Motor neuron (in vitro differentiated cells): ENCODE measurements at regions not wholly inside any gene's neighbourhood (a gene's known extent, or its start where the extent isn't known, plus 50 kb on each side); places are given as distances from the start of the nearest gene placed in this dataset.

Experiments used
- ATAC-seq, 8 experiments: fragments of 200-7000 bp; cut with Tn5 transposase; replicated peaks in 6 of 8; 2 replicates each; pipeline ENCODE4 v1.8.0; 2021; ENCODE audit warnings: mild to moderate bottlenecking in 8 of 8, moderate library complexity in 8 of 8
- H3K27ac ChIP-seq, 2 donors: fragments of 250-450 bp; sonication (Bioruptor Pico); 2 replicates each; pipeline ENCODE4 v1.9.0; 2021; ENCODE audit warnings: antibody characterized with exemption in 2 of 2, mild to moderate bottlenecking in 2 of 2, moderate library complexity in 1 of 2
- H3K4me1 ChIP-seq, 2 donors: fragments of 250-450 bp; sonication (Bioruptor Pico); replicated peaks in 1 of 2; 2 replicates each; pipeline ENCODE4 v1.6.1; 2021; ENCODE audit warnings: antibody characterized with exemption in 2 of 2, mild to moderate bottlenecking in 2 of 2, moderate library complexity in 1 of 2
- H3K4me3 ChIP-seq, 5 donors: fragments of 250-450 bp; sonication (Bioruptor Pico); 2 replicates each; pipeline ENCODE4 v1.9.0; 2021; ENCODE audit warnings: antibody characterized with exemption in 5 of 5, mild to moderate bottlenecking in 5 of 5, moderate library complexity in 4 of 5
- WGBS, 10 experiments: fragments of 450-650 bp; shearing (Covaris generic); methylation state at CpG; one replicate each; pipeline ENCODE4 v1.0.0; 2022; 5-methylcytosine and 5-hydroxymethylcytosine counted together
- in situ Hi-C, 9 experiments: fragments of 400-800 bp; cut with MboI; loops; one replicate each; pipeline ENCODE4 v1.15.0; 2021; ENCODE audit warnings: low sequenced_read_pairs in 9 of 9, low pct_unique_long_range_greater_than_20kb in 2 of 9; ENCODE audit not compliant: unreplicated experiment in 9 of 9

DNA sequence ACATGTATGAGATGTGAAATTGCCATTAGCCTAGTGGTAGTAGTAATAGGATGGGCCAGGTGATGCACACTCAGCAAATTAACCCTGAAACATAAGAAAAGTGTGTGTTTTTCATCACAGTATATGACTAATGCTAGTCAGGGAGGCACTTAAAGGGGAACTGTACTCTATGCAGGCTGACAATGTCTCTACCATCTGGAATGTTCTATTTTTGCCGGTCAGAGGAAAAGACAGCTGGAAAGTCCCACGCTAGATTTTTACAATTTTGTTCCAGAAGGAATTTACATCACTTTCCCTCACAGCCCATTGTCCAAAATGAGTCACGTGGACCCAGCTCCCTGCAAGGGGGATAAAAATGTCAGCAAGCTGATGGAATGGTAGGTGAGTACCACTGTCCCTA, 746.3 kb upstream of the CHAC2 start:
- H3K27ac ChIP-seq: no peak overlapping the region
- no peak overlapping the region for H3K4me3 ChIP-seq
- WGBS, 10 experiments: 5 to 100% (median 42%) methylated on average over 1 to 3 of the region's 3 CpGs; no CpG with 5 or more reads in 2 of the 10 experiments
- ATAC-seq: peak in 7 of 8 experiments; percentile 42 to 88 (median 72)
- in situ Hi-C loops: no loop called here
- peaks cover 0 to 6% of the 10 kb centered on the region in 2 donors for H3K4me1 ChIP-seq

DNA sequence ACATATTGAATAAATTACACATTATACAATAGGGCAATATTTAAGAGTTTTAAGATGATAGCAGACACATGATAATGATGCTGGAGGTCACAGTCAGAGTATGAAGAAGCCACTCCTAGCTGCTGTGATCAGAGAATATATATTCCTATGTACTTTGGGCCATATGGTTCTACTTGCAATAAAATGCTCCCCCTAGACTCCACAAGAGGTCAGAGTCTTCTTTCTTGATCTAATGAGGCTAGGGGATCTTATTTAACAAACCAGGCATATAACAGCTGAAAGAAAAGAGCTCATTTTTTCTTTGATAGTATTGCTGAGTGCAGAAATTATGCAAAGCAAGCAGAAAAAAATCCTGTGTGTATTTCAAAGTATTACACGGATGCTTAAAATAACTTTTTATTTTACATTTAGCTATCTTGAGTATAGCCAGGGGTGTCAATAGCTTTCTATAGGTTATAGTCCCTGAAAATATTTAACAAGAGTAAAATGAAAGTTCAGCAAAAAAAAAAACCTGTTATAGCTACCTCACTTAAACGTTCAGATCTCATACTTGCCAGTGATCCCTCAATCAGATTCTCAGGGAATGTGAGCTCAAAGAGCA, 748.7 kb upstream of the CHAC2 start:
- peak; percentile 35 to 95 (median 72) for ATAC-seq
- Histone ChIP-seq H3K27ac (no peak overlapping the region), H3K4me1 (peaks cover 0 to 6% of the 10 kb centered on the region in 2 donors), H3K4me3 (no peak overlapping the region)
- 0 to 83% (median 28%) methylated on average over 1 to 2 of the region's 2 CpGs; no CpG with 5 or more reads in 1 of the 10 experiments for WGBS, 10 experiments
- in situ Hi-C loops: no loop called here

DNA sequence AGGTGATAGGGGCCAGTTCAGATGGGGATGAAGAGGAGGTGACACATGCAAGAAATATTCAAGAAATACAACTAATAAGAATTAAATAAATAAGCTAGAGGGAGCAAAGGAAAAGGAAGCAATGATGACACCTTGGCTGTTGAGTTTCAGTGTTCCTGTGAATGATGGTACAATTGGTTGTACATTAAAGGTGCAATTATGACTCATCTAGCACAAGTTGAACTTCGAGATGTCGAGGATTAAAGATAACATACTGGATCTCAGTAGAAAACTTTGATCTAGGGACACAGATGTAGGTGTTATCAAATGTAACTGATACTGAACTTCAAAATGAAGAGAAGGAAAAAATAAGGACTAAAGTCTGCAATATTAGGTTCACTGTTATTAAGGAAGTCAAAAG, 760.6 kb upstream of the CHAC2 start:
- Histone ChIP-seq H3K4me1 (peaks cover 10 to 11% of the 10 kb centered on the region in 2 donors), H3K27ac (no peak overlapping the region), H3K4me3 (no peak overlapping the region)
- WGBS, 10 experiments: 4 to 94% (median 72%) methylated on average over 2 of the region's 2 CpGs; no CpG with 5 or more reads in 2 of the 10 experiments
- peak in 1 of 8 experiments; percentile 32 for ATAC-seq
- in situ Hi-C loops: no loop called here

DNA sequence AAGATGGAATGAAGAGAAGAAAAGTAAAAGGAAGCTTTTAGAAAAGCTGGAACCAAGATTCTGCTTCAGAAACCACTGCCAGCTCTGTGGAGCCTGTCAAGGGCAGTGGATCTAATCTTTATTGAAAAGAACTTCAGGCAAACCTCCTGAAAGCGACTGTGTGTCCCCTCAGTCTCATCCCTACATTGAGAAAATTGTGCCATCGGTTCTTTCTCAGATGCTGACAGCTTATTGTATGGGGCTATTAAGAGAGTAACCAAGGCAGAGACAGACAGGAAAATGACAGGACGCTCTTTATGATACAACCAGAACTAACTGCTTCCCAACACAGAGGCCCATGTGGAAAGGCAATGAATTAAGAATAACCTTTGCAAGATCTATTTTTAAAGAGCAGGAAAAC, 763.2 kb upstream of the CHAC2 start:
- 10 to 100% (median 67%) methylated on average over 1 to 3 of the region's 3 CpGs; no CpG with 5 or more reads in 2 of the 10 experiments for WGBS, 10 experiments
- peak in 2 of 8 experiments; percentile 28 to 43 for ATAC-seq
- H3K27ac ChIP-seq: no peak overlapping the region
- peaks cover 10 to 11% of the 10 kb centered on the region in 2 donors for H3K4me1 ChIP-seq
- in situ Hi-C loops: no loop called here
- no peak overlapping the region for H3K4me3 ChIP-seq

DNA sequence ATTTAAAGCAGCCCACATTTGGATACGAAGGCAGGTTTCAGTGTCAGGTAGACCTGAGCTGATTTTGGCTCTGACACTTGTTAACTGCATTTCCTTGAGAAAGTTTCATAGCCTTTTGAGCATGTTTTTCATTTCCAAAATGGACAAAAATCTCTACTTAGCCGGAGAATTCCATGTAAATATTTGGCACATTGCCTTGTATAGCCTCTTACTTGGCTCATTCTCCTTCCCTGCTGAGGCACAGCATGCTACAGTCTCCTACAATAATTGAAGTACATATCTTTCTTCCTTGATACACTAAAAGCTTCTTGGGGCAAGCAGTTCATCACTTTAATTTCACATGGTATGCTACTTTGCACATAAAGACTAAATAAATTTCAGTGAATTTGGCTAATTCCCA, 772.2 kb upstream of the CHAC2 start:
- H3K4me3 ChIP-seq: no peak overlapping the region
- in situ Hi-C loops: loop anchor here in 1 of 9 experiments (25.0 kb wide), 1 partner anchor 183 kb away; no protein-coding TSS in a partner anchor
- no peak for ATAC-seq
- 0 to 87% (median 60%) methylated on average over 1 to 2 of the region's 2 CpGs; no CpG with 5 or more reads in 3 of the 10 experiments for WGBS, 10 experiments
- H3K4me1 ChIP-seq: no peaks in the 10 kb centered on the region
- H3K27ac ChIP-seq: no peak overlapping the region

DNA sequence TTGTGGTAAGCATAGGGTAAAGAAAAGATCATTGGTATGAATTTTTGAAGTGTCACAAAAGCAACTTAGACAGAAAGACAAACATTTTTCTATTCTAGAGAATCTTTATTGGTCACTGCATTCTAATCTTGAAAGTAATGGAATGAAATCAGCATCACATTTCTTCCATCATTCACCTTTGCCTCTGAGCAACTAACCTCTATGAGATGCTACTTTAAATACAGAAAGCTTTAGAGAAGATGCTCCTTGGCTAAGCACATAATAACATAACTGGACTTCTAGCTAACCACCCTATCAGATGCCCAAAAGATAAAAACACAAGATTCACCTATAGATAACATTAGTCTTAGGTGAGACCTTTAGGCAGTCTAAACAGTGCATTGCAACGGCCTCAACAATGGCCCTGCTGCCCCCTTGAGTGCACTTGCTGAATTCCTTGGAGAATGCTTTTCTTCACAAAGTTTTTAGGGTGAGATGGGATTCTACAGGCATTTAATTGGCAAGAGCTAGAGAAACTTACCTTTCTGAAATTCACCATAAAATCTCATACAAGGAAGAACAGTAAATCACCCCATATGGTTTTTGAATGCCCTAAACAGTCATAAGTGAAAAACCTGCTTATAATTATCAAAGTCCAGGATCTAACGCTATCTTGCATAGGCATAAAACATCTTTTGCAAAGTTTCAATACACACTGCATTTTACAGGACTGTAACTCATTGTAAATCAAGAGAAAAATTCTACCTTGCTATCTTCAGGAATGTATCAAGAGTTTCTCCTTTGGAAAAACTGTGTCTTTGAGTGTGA, 791.3 kb upstream of the CHAC2 start:
- ATAC-seq: peak; percentile 43 to 73 (median 54)
- H3K4me1 ChIP-seq: no peaks in the 10 kb centered on the region
- 0 to 60% (median 17%) methylated on average over 1 to 2 of the region's 2 CpGs; no CpG with 5 or more reads in 3 of the 10 experiments for WGBS, 10 experiments
- H3K4me3 ChIP-seq: no peak overlapping the region
- in situ Hi-C loops: loop anchor here in 1 of 9 experiments (25.0 kb wide), 1 partner anchor 164 kb away; no protein-coding TSS in a partner anchor
- no peak overlapping the region for H3K27ac ChIP-seq

DNA sequence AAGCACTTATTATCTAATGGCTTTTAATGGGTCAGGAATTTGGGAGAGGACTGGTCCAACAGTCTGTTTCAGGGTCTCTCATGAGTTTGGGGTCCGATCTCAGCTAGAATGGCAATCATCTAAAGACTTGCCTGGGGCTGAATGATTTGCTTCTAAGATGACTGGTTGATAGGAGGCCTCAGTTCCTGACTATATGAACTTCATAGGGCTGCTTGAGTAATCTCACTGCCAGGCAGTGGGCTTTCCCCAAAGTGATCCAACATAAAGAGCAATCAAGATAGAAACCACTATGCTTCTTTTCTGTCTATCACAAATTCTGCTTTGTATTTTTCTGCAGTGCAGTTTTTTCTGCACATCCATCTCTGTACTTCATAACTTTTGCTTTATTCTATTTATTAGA, 793.5 kb upstream of the CHAC2 start:
- in situ Hi-C loops: no loop called here

DNA sequence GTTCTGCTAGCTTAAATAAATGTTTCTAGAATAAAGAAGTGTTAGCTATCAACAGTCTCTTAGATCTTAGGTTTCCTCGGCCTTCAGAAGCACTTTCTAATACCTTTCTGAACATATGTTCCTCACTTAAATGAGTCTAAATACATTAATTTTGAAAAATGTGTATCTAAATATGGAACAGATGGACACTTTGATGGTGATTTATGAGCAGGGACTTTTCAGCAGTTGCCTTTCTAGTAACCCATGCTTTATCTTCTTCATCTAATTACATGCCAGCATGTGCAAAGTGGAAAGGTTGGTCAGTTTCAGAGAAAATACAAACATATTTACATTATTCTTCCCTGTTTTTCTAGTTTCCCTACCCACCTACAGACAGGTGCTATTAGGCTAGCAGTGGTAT, 797.0 kb upstream of the CHAC2 start:
- Histone ChIP-seq H3K27ac (no peak overlapping the region), H3K4me1 (no peaks in the 10 kb centered on the region), H3K4me3 (no peak overlapping the region)
- WGBS, 10 experiments: 0 to 71% (median 22%) methylated on average over 1 of the region's 1 CpG; no CpG with 5 or more reads in 1 of the 10 experiments
- in situ Hi-C loops: no loop called here
- ATAC-seq: peak in 4 of 8 experiments; percentile 36 to 71 (median 54)

More for the DNA sequence above, 793.5 kb upstream of the CHAC2 start:
- Histone ChIP-seq H3K4me1 (no peaks in the 10 kb centered on the region), H3K4me3 (no peak overlapping the region), H3K27ac (no peak overlapping the region)
- ATAC-seq: no peak
- WGBS, 10 experiments: 20 to 100% (median 60%) methylated on average over 1 of the region's 1 CpG; no CpG with 5 or more reads in 5 of the 10 experiments

DNA sequence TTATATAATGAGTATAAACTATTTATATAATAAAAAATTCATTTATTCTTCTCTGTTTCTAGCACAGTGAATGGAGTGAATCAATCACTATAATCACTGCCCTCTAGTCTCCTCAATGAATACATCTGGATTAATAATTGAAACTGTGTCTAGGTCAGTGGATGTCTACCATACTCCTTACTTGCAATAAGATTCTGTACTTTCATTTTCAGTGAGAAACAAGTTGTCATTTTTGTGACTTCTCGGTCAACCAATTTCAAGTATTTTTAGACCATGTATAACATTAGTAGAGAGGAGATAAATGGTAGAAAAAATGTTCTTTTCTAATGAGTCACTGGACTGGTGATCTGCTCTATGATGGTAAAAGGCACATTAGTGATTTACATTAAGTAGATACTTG, 799.6 kb upstream of the CHAC2 start:
- 6 to 100% (median 70%) methylated on average over 1 of the region's 1 CpG; no CpG with 5 or more reads in 4 of the 10 experiments for WGBS, 10 experiments
- no peak overlapping the region for H3K4me3 ChIP-seq
- in situ Hi-C loops: no loop called here
- no peak overlapping the region for H3K27ac ChIP-seq
- peaks cover 0 to 2% of the 10 kb centered on the region in 2 donors for H3K4me1 ChIP-seq
- peak in 1 of 8 experiments; percentile 39 for ATAC-seq

DNA sequence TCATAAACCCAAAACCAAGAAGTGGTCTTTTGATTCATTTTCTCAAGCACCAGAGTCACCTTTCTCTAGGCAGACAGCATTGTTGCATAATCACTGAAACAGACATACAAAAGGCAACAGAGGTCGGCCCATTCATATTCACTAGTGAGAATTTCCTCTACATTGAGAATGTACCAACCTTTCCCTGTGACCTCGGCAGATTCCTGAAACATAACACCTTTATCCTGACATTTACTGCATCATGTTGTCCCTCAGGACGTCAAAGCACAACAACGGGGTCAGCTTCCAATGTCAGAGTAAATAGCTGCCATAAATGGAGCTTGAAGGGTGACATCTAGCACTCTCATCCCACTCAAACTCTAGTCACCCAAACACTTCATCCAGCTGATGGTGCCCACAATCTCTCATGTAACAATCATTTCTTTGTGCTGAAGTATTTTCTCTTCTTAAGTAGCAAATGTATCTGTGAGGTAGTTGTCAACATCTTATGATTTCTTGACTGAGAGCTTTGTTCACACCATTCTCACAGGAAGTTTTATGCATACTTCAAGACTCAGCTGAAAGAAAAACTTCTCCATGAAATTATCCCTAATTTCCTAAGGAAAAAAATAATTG, 802.6 kb upstream of the CHAC2 start:
- Histone ChIP-seq H3K27ac (no peak overlapping the region), H3K4me3 (no peak overlapping the region), H3K4me1 (peaks cover 14 to 17% of the 10 kb centered on the region in 2 donors)
- ATAC-seq: no peak
- in situ Hi-C loops: no loop called here
- 0 to 60% (median 40%) methylated on average over 1 to 4 of the region's 4 CpGs; no CpG with 5 or more reads in 3 of the 10 experiments for WGBS, 10 experiments

DNA sequence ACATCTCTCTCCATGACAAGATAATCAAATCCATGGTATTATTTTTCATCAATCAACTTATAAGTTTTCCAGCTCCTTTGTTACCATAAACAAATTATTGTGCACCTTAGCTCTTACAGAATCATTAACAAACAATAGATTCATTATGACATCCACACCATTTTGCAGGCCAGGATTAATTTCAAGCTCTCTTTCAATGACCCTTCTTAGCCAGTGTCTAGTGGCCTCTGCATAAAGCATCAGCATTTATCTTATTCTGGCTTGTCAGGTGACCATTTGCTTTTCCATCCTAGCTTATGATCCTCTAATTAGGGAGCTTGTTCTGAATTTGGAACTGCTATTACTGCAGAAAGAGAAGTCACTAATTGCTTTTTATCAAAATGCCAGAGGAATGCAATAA, 806.2 kb upstream of the CHAC2 start:
- Histone ChIP-seq H3K27ac (no peak overlapping the region), H3K4me1 (peaks cover 14 to 20% of the 10 kb centered on the region in 2 donors), H3K4me3 (no peak overlapping the region)
- in situ Hi-C loops: no loop called here
- ATAC-seq: peak in 4 of 8 experiments; percentile 64 to 84 (median 70)

DNA sequence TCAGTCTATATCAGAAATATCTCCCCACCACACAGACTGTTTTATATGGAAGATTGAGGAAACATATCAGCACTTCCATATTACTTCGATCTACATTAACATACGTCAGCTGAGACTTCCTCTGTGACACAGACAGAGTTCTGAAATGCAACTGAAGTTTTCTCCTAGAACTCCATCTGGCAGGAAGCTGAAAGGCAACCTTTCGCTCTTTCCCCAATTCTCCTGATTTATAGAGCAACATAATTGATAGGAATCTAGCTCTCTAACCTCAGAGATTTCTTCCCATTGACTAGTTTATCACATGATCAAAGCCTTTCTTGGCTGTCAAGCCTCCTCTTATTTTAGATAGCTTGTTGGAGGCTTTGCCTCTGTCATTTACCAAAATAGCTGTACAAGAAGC, 806.7 kb upstream of the CHAC2 start:
- in situ Hi-C loops: no loop called here
- WGBS, 10 experiments: 0 to 100% (median 79%) methylated on average over 1 to 3 of the region's 3 CpGs
- Histone ChIP-seq H3K27ac (no peak overlapping the region), H3K4me1 (peaks cover 19 to 25% of the 10 kb centered on the region in 2 donors), H3K4me3 (no peak overlapping the region)
- peak in 2 of 8 experiments; percentile 8 for ATAC-seq

DNA sequence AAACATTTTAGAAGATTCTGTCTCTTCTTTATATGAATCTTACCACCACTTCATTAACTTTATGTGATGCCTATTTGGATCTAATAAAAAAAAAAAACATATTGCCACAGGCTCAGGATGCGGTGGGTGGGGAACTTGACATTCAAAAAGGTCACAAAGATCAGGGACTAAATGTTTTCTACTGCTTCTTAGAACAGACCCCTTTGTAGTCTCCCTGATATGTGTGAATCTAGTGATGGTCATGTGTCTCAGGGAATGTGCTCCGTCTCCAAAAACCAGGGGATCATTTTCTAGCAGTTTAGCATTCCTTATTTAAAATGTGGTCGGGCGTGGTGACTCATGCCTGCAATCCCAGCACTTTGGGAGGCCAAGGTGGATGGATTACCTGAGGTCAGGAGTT, 807.8 kb upstream of the CHAC2 start:
- ATAC-seq: no peak
- no peak overlapping the region for H3K4me3 ChIP-seq
- 0 to 100% (median 83%) methylated on average over 1 to 4 of the region's 4 CpGs; no CpG with 5 or more reads in 1 of the 10 experiments for WGBS, 10 experiments
- in situ Hi-C loops: no loop called here
- H3K4me1 ChIP-seq: peaks cover 27 to 30% of the 10 kb centered on the region in 2 donors
- H3K27ac ChIP-seq: no peak overlapping the region
